Neuronal stem cell (in vitro differentiated cells): ENCODE measurements at regions not wholly inside any gene's neighbourhood (a gene's known extent, or its start where the extent isn't known, plus 50 kb on each side); places are given as distances from the start of the nearest gene placed in this dataset.

Source experiments
- DNase-seq: peaks from one replicate; pipeline ENCODE4 v3.0.0-alpha.2; 2013; ENCODE audit warnings: low spot score
- H2AFZ ChIP-seq: one replicate; pipeline ENCODE4 v1.6.1; 2013; ENCODE audit warnings: mild to moderate bottlenecking, low read length, inconsistent platforms
- H2AK5ac ChIP-seq: 2 replicates; pipeline ENCODE4 v1.6.1; 2013; ENCODE audit warnings: low read depth, mild to moderate bottlenecking, inconsistent platforms, low read length, moderate library complexity, mixed read lengths
- H2BK120ac ChIP-seq: 2 replicates; pipeline ENCODE4 v1.6.1; 2013; ENCODE audit warnings: low read depth, mild to moderate bottlenecking, inconsistent platforms, low read length, moderate library complexity, mixed read lengths
- H2BK12ac ChIP-seq: one replicate; pipeline ENCODE4 v1.6.1; 2013; ENCODE audit warnings: low read length, inconsistent platforms
- H2BK15ac ChIP-seq: 2 replicates; pipeline ENCODE4 v1.6.1; 2013; ENCODE audit warnings: mild to moderate bottlenecking, low read length, inconsistent platforms, mixed read lengths
- H2BK5ac ChIP-seq: one replicate; pipeline ENCODE4 v1.6.1; 2013; ENCODE audit warnings: inconsistent platforms, mild to moderate bottlenecking, low read length, moderate library complexity
- H3K14ac ChIP-seq: one replicate; pipeline ENCODE4 v1.6.1; 2013; ENCODE audit warnings: low read length, inconsistent platforms
- H3K18ac ChIP-seq: 2 replicates; pipeline ENCODE4 v1.6.1; 2013; ENCODE audit warnings: low read length, inconsistent platforms
- H3K23ac ChIP-seq: 2 replicates; pipeline ENCODE4 v1.6.1; 2013; ENCODE audit warnings: low read depth, mild to moderate bottlenecking, mixed read lengths, low read length, inconsistent platforms; ENCODE audit not compliant: poor library complexity
- H3K27ac ChIP-seq: replicated peaks from 3 replicates; pipeline ENCODE4 v1.5.1; 2013; ENCODE audit warnings: low read length, inconsistent platforms
- H3K27me3 ChIP-seq, 3 experiments: 2 replicates each; pipeline ENCODE4 v1.6.1; 2013; ENCODE audit warnings: low read length in 3 of 3, mild to moderate bottlenecking in 2 of 3, inconsistent platforms in 1 of 3, low read depth in 1 of 3, mixed read lengths in 1 of 3, moderate library complexity in 1 of 3; ENCODE audit not compliant: control insufficient read depth in 3 of 3, insufficient read depth in 3 of 3
- H3K36me3 ChIP-seq, 2 donors: replicated peaks in 1 of 2; 2 replicates each; pipeline ENCODE4 v1.6.1; 2013; ENCODE audit warnings: low read length in 2 of 2; ENCODE audit not compliant: control insufficient read depth in 2 of 2, insufficient read depth in 2 of 2
- H3K4ac ChIP-seq: 2 replicates; pipeline ENCODE4 v1.6.1; 2013; ENCODE audit warnings: inconsistent platforms, mild to moderate bottlenecking, low read length, moderate library complexity
- H3K4me1 ChIP-seq, 2 donors: 1 replicate in 1 of 2; 2 replicates in 1 of 2; pipeline ENCODE4 v1.6.1; 2013; ENCODE audit warnings: low read length in 2 of 2, low read depth in 1 of 2; ENCODE audit not compliant: control insufficient read depth in 2 of 2, insufficient read depth in 1 of 2
- H3K4me2 ChIP-seq: one replicate; pipeline ENCODE4 v1.6.1; 2013; ENCODE audit warnings: mild to moderate bottlenecking, low read length, inconsistent platforms; ENCODE audit not compliant: insufficient read depth, poor library complexity, severe bottlenecking
- H3K4me3 ChIP-seq, 2 donors: 2 replicates each; pipeline ENCODE4 v1.5.1; 2013; ENCODE audit warnings: low read length in 2 of 2, mild to moderate bottlenecking in 2 of 2, inconsistent platforms in 1 of 2, moderate library complexity in 1 of 2
- H3K79me1 ChIP-seq: one replicate; pipeline ENCODE4 v1.6.1; 2013; ENCODE audit warnings: low read depth, mild to moderate bottlenecking, inconsistent platforms, low read length, moderate library complexity
- H3K9ac ChIP-seq: one replicate; pipeline ENCODE4 v1.6.1; 2013; ENCODE audit warnings: mild to moderate bottlenecking, low read depth, low read length, inconsistent platforms; ENCODE audit not compliant: poor library complexity
- H3K9me3 ChIP-seq, 2 donors: replicated peaks in 1 of 2; 2 replicates each; pipeline versions ENCODE3 to v1.6.1; 2013; ENCODE audit warnings: low read length in 2 of 2, mild to moderate bottlenecking in 2 of 2, inconsistent platforms in 1 of 2, low read depth in 1 of 2, mixed read lengths in 1 of 2, moderate library complexity in 1 of 2; ENCODE audit not compliant: control insufficient read depth in 2 of 2, insufficient read depth in 1 of 2
- H4K8ac ChIP-seq: one replicate; pipeline ENCODE4 v1.6.1; 2013; ENCODE audit warnings: low read depth, mild to moderate bottlenecking, inconsistent platforms, low read length, moderate library complexity
- H4K91ac ChIP-seq: one replicate; pipeline ENCODE4 v1.6.1; 2013; ENCODE audit warnings: low read length, low read depth, mild to moderate bottlenecking, inconsistent platforms; ENCODE audit not compliant: poor library complexity
- WGBS, 2 donors: extraction: QIAGEN DNeasy Blood & Tissue Kit; methylation state at CpG; one replicate each; pipeline ENCODE4 v1.1.7; 2013; ENCODE audit warnings: missing lambda C conversion rate in 2 of 2, mixed read lengths in 1 of 2; ENCODE audit not compliant: insufficient read length in 2 of 2, insufficient replicate concordance in 1 of 2; ENCODE audit errors: extremely low coverage in 2 of 2; 5-methylcytosine and 5-hydroxymethylcytosine counted together

GRCh38 chr5:1666812-1667588 is 132.6 kb downstream of the MRPL36 start:
- DNase-seq, result peak; percentile 80
- H2BK5ac ChIP-seq, result no peak overlapping the region
- no peak overlapping the region for H3K14ac ChIP-seq
- no peaks in the 10 kb centered on the region for H3K79me1 ChIP-seq
- H3K4me1 ChIP-seq, result peaks cover 0 to 12% of the 10 kb centered on the region in 2 donors
- no peak overlapping the region for H3K23ac ChIP-seq
- no peak overlapping the region for H3K27ac ChIP-seq
- H2AFZ ChIP-seq, result peak overlapping the region; percentile 89
- peak overlapping the region; percentile 61 for H2BK120ac ChIP-seq
- H3K9me3 ChIP-seq, result peaks cover 9 to 14% of the 10 kb centered on the region in 2 donors
- H3K9ac ChIP-seq, result no peak overlapping the region
- no peak overlapping the region for H3K4ac ChIP-seq
- H4K8ac ChIP-seq, result no peak overlapping the region
- H3K27me3 ChIP-seq, result peaks cover 3 to 32% (median 26%) of the 10 kb centered on the region in 3 experiments
- no peaks in the 10 kb centered on the region for H3K36me3 ChIP-seq
- H2AK5ac ChIP-seq, result peak overlapping the region; percentile 50
- no peak overlapping the region for H2BK12ac ChIP-seq
- WGBS, 2 donors, result no CpG with 5 or more reads among the region's 62 CpGs
- no peak overlapping the region for H4K91ac ChIP-seq
- H2BK15ac ChIP-seq, result no peak overlapping the region
- peak overlapping the region; percentile 81 for H3K18ac ChIP-seq
- peak overlapping the region; percentile 64 for H3K4me2 ChIP-seq
- H3K4me3 ChIP-seq, result peak overlapping the region; percentile 43 to 80

- Histone ChIP-seq H3K36me3 (no peaks in the 10 kb centered on the region), H2BK15ac (peak overlapping the region; percentile 81), H3K23ac (no peak overlapping the region), H3K27me3 (peaks cover 3 to 34% (median 32%) of the 10 kb centered on the region in 3 experiments), H3K4me1 (peaks cover 0 to 12% of the 10 kb centered on the region in 2 donors), H3K79me1 (no peaks in the 10 kb centered on the region), H4K8ac (no peak overlapping the region), H3K4me3 (peak overlapping the region in 1 of 2 donors; percentile 18), H4K91ac (peak overlapping the region; percentile 92), H3K4ac (no peak overlapping the region), H2BK12ac (no peak overlapping the region), H2AK5ac (peak overlapping the region; percentile 88), H3K9ac (no peak overlapping the region), H3K18ac (no peak overlapping the region), H2AFZ (no peak overlapping the region), H2BK120ac (no peak overlapping the region), H3K4me2 (no peak overlapping the region), H3K14ac (no peak overlapping the region), H2BK5ac (peak overlapping the region; percentile 13), H3K9me3 (peaks cover 9 to 14% of the 10 kb centered on the region in 2 donors), H3K27ac (no peak overlapping the region)
- no CpG with 5 or more reads among the region's 5 CpGs for WGBS, 2 donors
- no peak for DNase-seq
Measured at GRCh38 chr5:1666221-1666620, 133.4 kb downstream of the MRPL36 start.

GRCh38 chr5:1665803-1666202 is 133.8 kb downstream of the MRPL36 start:
- Histone ChIP-seq H2AFZ (no peak overlapping the region), H3K4me1 (peaks cover 0 to 12% of the 10 kb centered on the region in 2 donors), H3K14ac (no peak overlapping the region), H4K8ac (peak overlapping the region; percentile 43), H3K18ac (no peak overlapping the region), H2BK5ac (peak overlapping the region; percentile 13), H3K9ac (no peak overlapping the region), H3K9me3 (peaks cover 9 to 11% of the 10 kb centered on the region in 2 donors), H4K91ac (peak overlapping the region; percentile 92), H3K4me3 (peak overlapping the region in 1 of 2 donors; percentile 18), H3K79me1 (no peaks in the 10 kb centered on the region), H2BK15ac (peak overlapping the region; percentile 81), H2BK12ac (no peak overlapping the region), H3K27ac (no peak overlapping the region), H2AK5ac (peak overlapping the region; percentile 88), H3K36me3 (no peaks in the 10 kb centered on the region), H3K4me2 (no peak overlapping the region), H3K4ac (no peak overlapping the region), H3K27me3 (peaks cover 3 to 37% (median 32%) of the 10 kb centered on the region in 3 experiments), H3K23ac (no peak overlapping the region), H2BK120ac (no peak overlapping the region)
- WGBS, 2 donors, result no CpG with 5 or more reads among the region's 4 CpGs
- DNase-seq, result no peak

GRCh38 chr5:1665231-1665630 is 134.4 kb downstream of the MRPL36 start:
- peaks cover 3 to 42% (median 32%) of the 10 kb centered on the region in 3 experiments for H3K27me3 ChIP-seq
- peaks cover 8 to 9% of the 10 kb centered on the region in 2 donors for H3K9me3 ChIP-seq
- H3K9ac ChIP-seq, result no peak overlapping the region
- no peak overlapping the region for H3K4ac ChIP-seq
- no peak overlapping the region for H3K4me3 ChIP-seq
- no peak overlapping the region for H2AFZ ChIP-seq
- WGBS, 2 donors, result no CpG with 5 or more reads among the region's 6 CpGs
- no peak overlapping the region for H2BK15ac ChIP-seq
- H4K8ac ChIP-seq, result no peak overlapping the region
- no peaks in the 10 kb centered on the region for H3K79me1 ChIP-seq
- H3K18ac ChIP-seq, result peak overlapping the region; percentile 1
- H4K91ac ChIP-seq, result no peak overlapping the region
- H3K4me1 ChIP-seq, result peaks cover 0 to 13% of the 10 kb centered on the region in 2 donors
- no peak overlapping the region for H3K27ac ChIP-seq
- H2BK5ac ChIP-seq, result no peak overlapping the region
- H3K4me2 ChIP-seq, result no peak overlapping the region
- H2BK12ac ChIP-seq, result no peak overlapping the region
- H2AK5ac ChIP-seq, result peak overlapping the region; percentile 88
- DNase-seq, result no peak
- no peak overlapping the region for H2BK120ac ChIP-seq
- H3K14ac ChIP-seq, result no peak overlapping the region
- H3K36me3 ChIP-seq, result no peaks in the 10 kb centered on the region
- H3K23ac ChIP-seq, result peak overlapping the region; percentile 4
